ENCODE measurements at regions not wholly inside any gene's neighbourhood (a gene's known extent, or its start where the extent isn't known, plus 50 kb on each side); places are given as distances from the start of the nearest gene placed in this dataset.
"Not testable (repeated sequence)": the region's sequence is repeated elsewhere in the genome, so short reads cannot be mapped to it uniquely, and the experiment has no call there.

DNA sequence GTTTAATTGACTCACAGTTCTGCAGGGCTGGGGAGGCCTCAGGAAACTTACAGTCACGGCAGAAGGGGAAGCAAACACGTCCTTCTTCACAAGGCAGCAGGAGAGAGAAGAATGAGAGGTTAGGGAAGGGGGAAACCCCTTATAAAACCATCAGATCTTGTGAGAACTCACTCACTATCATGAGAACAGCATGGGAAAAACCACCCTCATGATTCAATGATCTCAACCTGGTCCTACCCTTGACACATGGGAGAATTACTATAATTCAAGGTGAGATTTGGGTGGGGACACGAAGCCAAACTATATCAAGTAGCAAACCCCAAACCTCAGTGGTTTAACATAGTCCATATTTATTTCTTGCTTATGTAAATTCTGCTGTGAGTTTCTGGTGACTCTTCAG is 252.0 kb upstream of the USP25 start:
- H3K4me2 ChIP-seq (ENCODE audit: control insufficient read depth, insufficient read depth); H3K9ac ChIP-seq (ENCODE audit: control insufficient read depth, insufficient read depth, low read length); H3K79me2 ChIP-seq (ENCODE audit: control insufficient read depth, insufficient read depth, low read length); POLR2A ChIA-PET; H2AFZ ChIP-seq (ENCODE audit: control insufficient read depth, low read depth, low read length); BruUV-seq (replicated peaks); H4K20me1 ChIP-seq (ENCODE audit: control insufficient read depth, insufficient read depth); H3K4me1 ChIP-seq (ENCODE audit: control insufficient read depth, insufficient read depth, low read length); H3K36me3 ChIP-seq (ENCODE audit: control insufficient read depth in 2 of 2, insufficient read depth in 2 of 2, low read length in 1 of 2); H3K9me3 ChIP-seq (replicated peaks; ENCODE audit: control insufficient read depth, insufficient read depth, low read length); DNase-seq (ENCODE audit: low read depth, low spot score); H3K27me3 ChIP-seq (replicated peaks in 1 of 2; ENCODE audit: control insufficient read depth in 2 of 2, insufficient read depth in 2 of 2, low read length in 1 of 2); H3K27ac ChIP-seq (ENCODE audit: control insufficient read depth, insufficient read depth); H3K4me3 ChIP-seq; FAIRE-seq; ATAC-seq; intact Hi-C loops (cut with micrococcal nuclease; ENCODE audit: unreplicated experiment): not testable (repeated sequence)
- in situ Hi-C loops (cut with MboI): loop anchor here (25.0 kb wide), 1 partner anchor 615 kb away; no protein-coding TSS in a partner anchor
- WGBS (ENCODE audit: insufficient coverage, insufficient replicate concordance, low lambda C conversion rate, missing lambda C conversion rate): 0% methylated on average over 3 of the region's 3 CpGs
- ChIA-PET CTCF (interaction anchor here (7.0 kb wide), 1 partner anchor 613 kb away, joined by 66 read pairs; no protein-coding TSS in a partner anchor), RAD21 (ENCODE audit: unreplicated experiment) (interaction anchor here (1.7 kb wide), 1 partner anchor 614 kb away, joined by 4 read pairs; no protein-coding TSS in a partner anchor), SMC1A (ENCODE audit: uncharacterized antibody, unreplicated experiment) (interaction anchor here (1.1 to 1.6 kb wide), 3 partner anchors 16 to 613 kb away, joined by 3 to 4 read pairs (median 3); no protein-coding TSS in a partner anchor)

GRCh38 chr21:15480160-15480559 is 249.6 kb upstream of the USP25 start:
- WGBS (ENCODE audit: insufficient coverage, insufficient replicate concordance, low lambda C conversion rate, missing lambda C conversion rate): 23% methylated on average over 6 of the region's 6 CpGs
- ChIA-PET RAD21 (ENCODE audit: unreplicated experiment) (interaction anchor here (1.1 to 2.1 kb wide), 4 partner anchors 23 to 616 kb away, joined by 3 to 10 read pairs (median 3); no protein-coding TSS in a partner anchor), SMC1A (ENCODE audit: uncharacterized antibody, unreplicated experiment) (interaction anchor here (0.6 to 4.6 kb wide), 3 partner anchors 31 to 616 kb away, joined by 3 to 36 read pairs (median 3); no protein-coding TSS in a partner anchor), POLR2A (no interaction called here), CTCF (interaction anchor here (0.8 to 7.0 kb wide), 3 partner anchors 421 to 615 kb away, joined by 3 to 66 read pairs (median 3); no protein-coding TSS in a partner anchor)
- H3K4me3 ChIP-seq: no peak overlapping the region
- no peaks in the 10 kb centered on the region for H3K36me3 ChIP-seq (ENCODE audit: control insufficient read depth in 2 of 2, insufficient read depth in 2 of 2, low read length in 1 of 2)
- intact Hi-C loops (cut with micrococcal nuclease; ENCODE audit: unreplicated experiment) (loop anchor here (10.0 kb wide), 2 partner anchors 345 to 1225 kb away; no protein-coding TSS in a partner anchor), in situ Hi-C loops (cut with MboI) (loop anchor here (10.0 to 25.0 kb wide), 2 partner anchors 415 to 618 kb away; partner anchors contain the start of gene NRIP1)
- FAIRE-seq (no peak), DNase-seq (ENCODE audit: low read depth, low spot score) (no peak), ATAC-seq (no peak)
- H3K9ac ChIP-seq (ENCODE audit: control insufficient read depth, insufficient read depth, low read length): no peak overlapping the region
- H4K20me1 ChIP-seq (ENCODE audit: control insufficient read depth, insufficient read depth): no peaks in the 10 kb centered on the region
- no peak for TF ChIP-seq MTA2 (IDR thresholded peaks at IDR 0.05; ENCODE audit: low read depth)
- TF ChIP-seq BACH1 (IDR thresholded peaks at IDR 0.05; ENCODE audit: borderline replicate concordance): no peak
- TF ChIP-seq ELK1 (IDR thresholded peaks at IDR 0.05; ENCODE audit: low read depth, low read length): no peak
- TF ChIP-seq ZNF274 (IDR thresholded peaks at IDR 0.05; ENCODE audit: insufficient read depth, insufficient read length): no peak
- no peaks in the 10 kb centered on the region for H3K4me1 ChIP-seq (ENCODE audit: control insufficient read depth, insufficient read depth, low read length)
- no peaks in the 10 kb centered on the region; a peak in 1 of 4 replicates for H3K27me3 ChIP-seq (replicated peaks in 1 of 2; ENCODE audit: control insufficient read depth in 2 of 2, insufficient read depth in 2 of 2, low read length in 1 of 2)
- BruUV-seq (replicated peaks): no TSS peak
- H2AFZ ChIP-seq (ENCODE audit: control insufficient read depth, low read depth, low read length): no peak overlapping the region
- H3K79me2 ChIP-seq (ENCODE audit: control insufficient read depth, insufficient read depth, low read length): no peaks in the 10 kb centered on the region
- H3K27ac ChIP-seq (ENCODE audit: control insufficient read depth, insufficient read depth): no peak overlapping the region
- no peak overlapping the region for H3K4me2 ChIP-seq (ENCODE audit: control insufficient read depth, insufficient read depth)
- peaks cover 1% of the 10 kb centered on the region; the same call in 1 of the 3 replicates for H3K9me3 ChIP-seq (replicated peaks; ENCODE audit: control insufficient read depth, insufficient read depth, low read length)
